ENCODE measurements at regions not wholly inside any gene's neighbourhood (a gene's known extent, or its start where the extent isn't known, plus 50 kb on each side); places are given as distances from the start of the nearest gene placed in this dataset.

DNA sequence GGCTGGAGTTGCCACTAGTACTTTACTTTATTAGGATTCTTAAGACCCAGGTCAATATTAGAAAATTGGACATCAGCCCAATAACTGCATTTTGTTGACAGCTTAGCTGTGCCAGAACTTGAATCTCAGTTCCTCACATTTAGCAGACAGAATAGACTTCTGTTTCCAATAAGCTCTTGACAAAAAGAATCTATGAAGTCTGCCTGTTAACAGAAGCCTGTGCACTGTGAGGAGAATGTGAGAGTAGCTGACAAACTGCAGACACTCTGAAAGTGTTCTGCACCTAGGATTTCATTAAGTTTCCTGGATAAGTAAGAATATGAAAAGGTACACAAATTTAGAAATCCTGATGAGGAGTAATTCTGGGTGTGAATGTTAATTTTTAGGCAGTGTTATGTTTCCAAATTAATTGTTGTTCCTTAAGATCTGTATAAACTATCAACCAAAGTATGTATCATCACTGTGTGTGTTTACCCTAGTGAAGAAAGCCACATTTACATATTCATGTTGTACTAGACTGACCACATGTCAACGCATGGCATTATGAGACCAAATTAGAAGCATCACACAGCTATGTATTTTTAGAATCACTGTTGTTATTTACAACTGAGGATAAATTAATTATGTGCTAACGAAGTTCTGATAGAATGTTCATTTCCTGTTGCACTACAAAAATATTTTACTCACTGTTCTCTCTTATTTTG, 756.4 kb upstream of the IGFBP7 start:
- Histone ChIP-seq H3K4me3 (ENCODE audit: low read length) (no peak overlapping the region), H3K9me3 (replicated peaks; ENCODE audit: low read length) (no peaks in the 10 kb centered on the region), H3K9ac (ENCODE audit: low read depth, low read length) (no peak overlapping the region), H3K36me3 (ENCODE audit: insufficient read depth, low read length) (no peaks in the 10 kb centered on the region), H3K4me1 (ENCODE audit: control insufficient read depth, insufficient read depth, low read length) (no peaks in the 10 kb centered on the region), H3K4me2 (ENCODE audit: low read length) (no peak overlapping the region), H3K27me3 (ENCODE audit: control insufficient read depth, insufficient read depth, low read length) (no peaks in the 10 kb centered on the region)

DNA sequence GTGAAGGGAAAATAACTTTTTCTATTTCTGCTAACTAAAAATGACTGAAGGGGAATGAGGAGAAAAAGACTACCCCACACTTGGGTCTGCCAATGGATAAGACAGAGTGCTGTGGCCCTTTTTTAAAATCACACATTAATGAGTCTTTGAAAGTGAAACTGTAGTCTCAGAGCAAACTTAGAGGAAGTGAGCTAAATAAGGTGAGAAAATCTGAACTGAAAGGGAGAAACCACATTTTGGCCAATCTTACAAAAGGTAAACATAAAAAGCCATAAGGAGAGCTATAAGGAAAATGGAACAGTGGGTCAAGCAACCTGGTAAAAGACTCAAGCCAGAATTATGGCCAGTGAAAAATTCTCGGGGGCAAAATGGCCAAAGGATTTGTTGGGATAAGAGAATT, 755.1 kb upstream of the IGFBP7 start:
- Histone ChIP-seq H3K36me3 (ENCODE audit: insufficient read depth, low read length) (no peaks in the 10 kb centered on the region), H3K9me3 (replicated peaks; ENCODE audit: low read length) (no peaks in the 10 kb centered on the region), H3K9ac (ENCODE audit: low read depth, low read length) (no peak overlapping the region), H3K4me2 (ENCODE audit: low read length) (no peak overlapping the region), H3K4me1 (ENCODE audit: control insufficient read depth, insufficient read depth, low read length) (no peaks in the 10 kb centered on the region), H3K4me3 (ENCODE audit: low read length) (no peak overlapping the region), H3K27me3 (ENCODE audit: control insufficient read depth, insufficient read depth, low read length) (no peaks in the 10 kb centered on the region)

DNA sequence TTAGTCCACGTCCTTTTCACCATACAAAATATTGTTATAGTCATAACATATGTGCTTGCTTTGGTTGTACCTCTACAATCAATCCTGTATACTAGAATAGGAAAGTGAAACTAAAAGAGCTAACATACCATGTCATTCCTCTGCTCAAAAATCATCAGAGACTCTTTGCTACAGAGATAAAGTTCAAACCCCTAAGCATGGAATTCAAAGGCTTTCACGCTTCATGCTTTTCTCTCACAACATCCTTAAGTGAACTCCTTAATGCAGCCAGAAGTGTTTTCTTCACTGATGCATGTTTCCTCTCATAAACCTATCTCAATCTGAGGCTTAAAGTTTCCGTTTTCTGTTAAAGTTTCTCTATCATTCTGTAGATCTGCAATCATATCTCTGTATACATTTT, 744.6 kb upstream of the IGFBP7 start:
- Histone ChIP-seq H3K4me2 (ENCODE audit: low read length) (no peak overlapping the region), H3K4me1 (ENCODE audit: control insufficient read depth, insufficient read depth, low read length) (no peaks in the 10 kb centered on the region), H3K36me3 (ENCODE audit: insufficient read depth, low read length) (no peaks in the 10 kb centered on the region), H3K4me3 (ENCODE audit: low read length) (no peak overlapping the region), H3K9ac (ENCODE audit: low read depth, low read length) (no peak overlapping the region), H3K9me3 (replicated peaks; ENCODE audit: low read length) (no peaks in the 10 kb centered on the region), H3K27me3 (ENCODE audit: control insufficient read depth, insufficient read depth, low read length) (no peaks in the 10 kb centered on the region)

DNA sequence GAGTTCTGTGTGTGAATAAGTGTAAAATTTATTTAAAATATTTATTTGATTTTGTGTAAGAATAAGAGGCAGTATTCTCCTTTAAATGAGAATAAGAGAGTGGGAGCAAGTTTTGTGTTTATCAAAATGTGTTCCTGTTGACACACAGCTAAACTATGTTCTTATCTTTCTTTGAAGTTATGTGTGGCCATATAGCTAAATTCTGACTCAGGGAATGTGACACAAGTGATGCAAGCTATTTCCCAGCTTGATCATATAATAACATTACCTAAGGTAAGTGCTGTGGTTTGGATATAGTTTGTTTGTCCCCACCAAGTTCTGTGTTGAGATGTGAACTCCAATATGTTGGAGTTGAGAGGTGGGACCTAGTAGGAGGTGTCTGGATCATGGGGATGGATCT, 740.0 kb upstream of the IGFBP7 start:
- H3K36me3 ChIP-seq (ENCODE audit: insufficient read depth, low read length) = no peaks in the 10 kb centered on the region
- no peaks in the 10 kb centered on the region for H3K4me1 ChIP-seq (ENCODE audit: control insufficient read depth, insufficient read depth, low read length)
- no peaks in the 10 kb centered on the region for H3K9me3 ChIP-seq (replicated peaks; ENCODE audit: low read length)
- no peaks in the 10 kb centered on the region for H3K27me3 ChIP-seq (ENCODE audit: control insufficient read depth, insufficient read depth, low read length)
- H3K4me2 ChIP-seq (ENCODE audit: low read length) = no peak overlapping the region
- H3K4me3 ChIP-seq (ENCODE audit: low read length) = no peak overlapping the region
- no peak overlapping the region for H3K9ac ChIP-seq (ENCODE audit: low read depth, low read length)

DNA sequence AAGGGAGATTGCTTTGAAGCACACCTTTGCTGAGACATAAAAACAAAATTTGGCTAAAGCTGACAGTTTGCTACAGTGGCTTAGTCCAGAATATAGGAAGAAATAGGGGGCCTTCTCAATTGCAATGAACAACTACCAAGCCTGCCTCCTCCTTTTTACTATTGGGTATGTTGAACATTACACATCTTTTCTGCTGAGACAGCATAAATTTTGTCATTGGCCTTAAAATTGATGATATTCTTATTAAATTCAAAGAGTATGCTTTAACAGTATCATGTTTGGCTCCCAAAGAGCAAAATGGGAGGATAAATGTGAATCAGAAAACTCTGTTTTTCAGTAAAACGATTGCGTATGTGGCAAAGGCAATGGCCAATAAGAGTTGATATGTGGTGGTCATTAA, 721.9 kb upstream of the IGFBP7 start:
- no peaks in the 10 kb centered on the region for H3K27me3 ChIP-seq (ENCODE audit: control insufficient read depth, insufficient read depth, low read length)
- no peaks in the 10 kb centered on the region for H3K9me3 ChIP-seq (replicated peaks; ENCODE audit: low read length)
- no peaks in the 10 kb centered on the region for H3K4me1 ChIP-seq (ENCODE audit: control insufficient read depth, insufficient read depth, low read length)
- H3K4me2 ChIP-seq (ENCODE audit: low read length) = no peak overlapping the region
- H3K4me3 ChIP-seq (ENCODE audit: low read length) = no peak overlapping the region
- H3K36me3 ChIP-seq (ENCODE audit: insufficient read depth, low read length) = no peaks in the 10 kb centered on the region
- no peak overlapping the region for H3K9ac ChIP-seq (ENCODE audit: low read depth, low read length)

DNA sequence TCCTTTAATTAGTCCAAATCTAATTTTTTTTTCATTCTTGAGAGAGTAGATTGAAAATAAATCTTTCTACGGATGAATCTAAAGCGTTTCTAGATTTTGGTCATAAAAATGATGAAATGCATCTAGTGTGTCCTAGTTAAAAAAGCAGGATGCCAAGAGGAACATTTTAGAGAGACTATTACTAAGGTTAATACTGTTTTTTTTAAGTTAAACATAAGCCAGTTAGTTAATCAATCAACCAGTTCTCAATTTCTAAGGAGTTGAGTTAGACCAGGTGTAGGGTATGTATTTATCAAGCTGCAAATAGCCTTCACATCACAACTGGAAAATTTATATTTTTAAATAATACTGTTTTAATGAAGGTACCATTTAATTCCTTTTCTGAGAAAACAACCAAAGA, 679.5 kb upstream of the IGFBP7 start:
- H3K9me3 ChIP-seq (replicated peaks; ENCODE audit: low read length) = no peaks in the 10 kb centered on the region
- H3K9ac ChIP-seq (ENCODE audit: low read depth, low read length) = no peak overlapping the region
- no peaks in the 10 kb centered on the region for H3K4me1 ChIP-seq (ENCODE audit: control insufficient read depth, insufficient read depth, low read length)
- H3K36me3 ChIP-seq (ENCODE audit: insufficient read depth, low read length) = no peaks in the 10 kb centered on the region
- no peak overlapping the region for H3K4me2 ChIP-seq (ENCODE audit: low read length)
- no peak overlapping the region for H3K4me3 ChIP-seq (ENCODE audit: low read length)
- no peaks in the 10 kb centered on the region for H3K27me3 ChIP-seq (ENCODE audit: control insufficient read depth, insufficient read depth, low read length)

DNA sequence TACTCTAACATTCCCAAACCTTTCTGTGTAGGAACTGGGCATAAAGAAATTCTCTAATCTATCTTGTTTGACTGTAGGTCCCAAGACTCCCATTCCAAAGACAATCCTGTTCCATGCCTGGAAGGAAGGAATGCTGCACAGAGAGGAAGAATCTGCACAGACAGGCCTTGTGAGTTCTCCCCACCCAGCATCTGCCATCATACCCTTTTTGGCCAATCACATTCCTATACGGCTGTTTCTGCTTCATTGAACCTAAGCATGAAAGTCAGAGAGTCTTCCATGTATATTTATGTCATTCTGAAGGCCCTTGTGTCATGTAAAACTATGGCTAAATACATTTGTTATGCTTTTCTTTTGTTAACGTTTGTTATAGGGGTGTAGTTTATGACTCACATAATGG, 667.7 kb upstream of the IGFBP7 start:
- Histone ChIP-seq H3K4me3 (ENCODE audit: low read length) (no peak overlapping the region), H3K4me1 (ENCODE audit: control insufficient read depth, insufficient read depth, low read length) (no peaks in the 10 kb centered on the region), H3K27me3 (ENCODE audit: control insufficient read depth, insufficient read depth, low read length) (no peaks in the 10 kb centered on the region), H3K36me3 (ENCODE audit: insufficient read depth, low read length) (no peaks in the 10 kb centered on the region), H3K4me2 (ENCODE audit: low read length) (no peak overlapping the region), H3K9me3 (replicated peaks; ENCODE audit: low read length) (no peaks in the 10 kb centered on the region), H3K9ac (ENCODE audit: low read depth, low read length) (no peak overlapping the region)

DNA sequence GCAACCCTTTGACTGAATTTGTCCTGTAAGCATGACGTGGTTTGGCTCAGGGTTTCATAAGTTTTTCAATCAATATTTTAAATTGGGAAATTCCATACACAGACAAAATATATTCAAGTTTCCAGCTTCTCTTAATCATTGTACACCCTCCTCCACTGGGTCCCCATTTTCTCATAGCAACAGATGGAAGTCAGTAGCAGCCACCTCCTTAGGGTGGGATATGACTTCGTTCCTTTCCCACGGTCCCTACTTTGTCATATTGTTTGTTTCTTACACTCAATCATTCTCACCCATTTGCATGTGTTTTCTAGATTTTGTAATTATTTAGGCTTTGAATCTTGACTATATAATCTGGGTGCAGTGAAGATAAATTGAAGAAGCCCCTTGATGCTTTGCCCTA, 664.5 kb upstream of the IGFBP7 start:
- no peak overlapping the region for H3K9ac ChIP-seq (ENCODE audit: low read depth, low read length)
- no peak overlapping the region for H3K4me3 ChIP-seq (ENCODE audit: low read length)
- no peaks in the 10 kb centered on the region for H3K27me3 ChIP-seq (ENCODE audit: control insufficient read depth, insufficient read depth, low read length)
- H3K36me3 ChIP-seq (ENCODE audit: insufficient read depth, low read length) = no peaks in the 10 kb centered on the region
- H3K9me3 ChIP-seq (replicated peaks; ENCODE audit: low read length) = no peaks in the 10 kb centered on the region
- H3K4me1 ChIP-seq (ENCODE audit: control insufficient read depth, insufficient read depth, low read length) = no peaks in the 10 kb centered on the region
- H3K4me2 ChIP-seq (ENCODE audit: low read length) = no peak overlapping the region

DNA sequence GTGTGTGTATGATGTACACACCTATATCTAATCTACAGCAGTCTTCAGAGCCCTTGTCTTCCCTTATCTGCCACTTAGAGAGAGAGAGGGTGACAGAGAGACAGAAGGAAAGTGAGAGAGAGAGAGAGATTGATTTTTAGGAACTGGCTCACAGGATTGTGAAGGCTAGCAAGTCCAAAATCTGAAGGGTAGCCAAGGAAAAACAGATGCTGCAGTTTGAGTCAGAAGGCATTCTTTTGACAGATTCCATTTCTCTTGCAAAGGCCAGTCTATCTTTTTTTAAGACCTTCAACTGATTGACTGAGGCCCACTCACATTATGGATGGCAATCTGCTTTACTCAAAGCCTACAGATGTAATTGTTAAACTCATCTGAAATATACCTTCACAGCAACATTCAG, 664.0 kb upstream of the IGFBP7 start:
- Histone ChIP-seq H3K9me3 (replicated peaks; ENCODE audit: low read length) (no peaks in the 10 kb centered on the region), H3K27me3 (ENCODE audit: control insufficient read depth, insufficient read depth, low read length) (no peaks in the 10 kb centered on the region), H3K4me3 (ENCODE audit: low read length) (no peak overlapping the region), H3K36me3 (ENCODE audit: insufficient read depth, low read length) (no peaks in the 10 kb centered on the region), H3K4me2 (ENCODE audit: low read length) (no peak overlapping the region), H3K4me1 (ENCODE audit: control insufficient read depth, insufficient read depth, low read length) (no peaks in the 10 kb centered on the region), H3K9ac (ENCODE audit: low read depth, low read length) (no peak overlapping the region)

DNA sequence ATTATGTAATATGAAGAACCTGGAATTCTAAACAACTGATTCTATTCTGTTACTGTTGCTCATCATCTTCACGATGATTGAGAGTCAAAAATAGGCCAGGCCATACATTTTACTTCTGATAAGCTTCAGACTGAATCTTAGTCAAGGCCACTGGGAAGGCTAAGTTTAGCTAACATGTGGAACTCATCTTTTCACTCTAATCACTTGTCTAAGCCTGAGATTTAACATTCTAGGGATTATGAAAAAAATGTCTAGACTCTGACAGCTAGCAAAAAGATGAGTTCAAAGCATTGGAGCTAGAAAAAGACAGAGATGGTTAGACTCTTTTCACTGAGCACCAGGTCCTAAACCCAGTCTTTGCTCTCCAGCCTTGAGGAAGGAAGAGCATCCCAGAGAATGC, 656.2 kb upstream of the IGFBP7 start:
- Histone ChIP-seq H3K4me3 (ENCODE audit: low read length) (no peak overlapping the region), H3K27me3 (ENCODE audit: control insufficient read depth, insufficient read depth, low read length) (no peaks in the 10 kb centered on the region), H3K4me1 (ENCODE audit: control insufficient read depth, insufficient read depth, low read length) (no peaks in the 10 kb centered on the region)

DNA sequence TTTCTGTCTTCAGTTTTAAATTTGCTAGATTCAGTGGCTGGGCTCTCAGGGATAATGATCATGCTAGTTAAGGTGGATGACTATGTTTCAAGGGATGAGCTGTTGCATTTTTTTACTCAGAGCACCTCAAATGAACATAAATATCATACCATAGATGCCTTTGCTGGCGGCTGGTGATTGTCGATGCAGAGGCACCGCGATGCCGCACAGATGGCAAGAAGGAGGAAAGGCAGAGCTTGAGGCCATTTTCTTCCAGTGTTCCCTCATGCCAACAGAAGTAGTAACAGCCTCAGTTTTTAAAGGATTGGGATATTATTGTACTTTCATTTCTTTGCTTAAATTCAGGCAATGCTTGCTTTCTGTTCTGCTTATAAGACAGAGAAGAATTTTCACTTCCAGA, 654.7 kb upstream of the IGFBP7 start:
- H3K36me3 ChIP-seq (ENCODE audit: insufficient read depth, low read length) = no peaks in the 10 kb centered on the region
- H3K4me3 ChIP-seq (ENCODE audit: low read length) = no peak overlapping the region
- H3K9me3 ChIP-seq (replicated peaks; ENCODE audit: low read length) = no peaks in the 10 kb centered on the region
- H3K9ac ChIP-seq (ENCODE audit: low read depth, low read length) = no peak overlapping the region
- H3K27me3 ChIP-seq (ENCODE audit: control insufficient read depth, insufficient read depth, low read length) = no peaks in the 10 kb centered on the region
- no peak overlapping the region for H3K4me2 ChIP-seq (ENCODE audit: low read length)
- no peaks in the 10 kb centered on the region for H3K4me1 ChIP-seq (ENCODE audit: control insufficient read depth, insufficient read depth, low read length)

More for the DNA sequence above, 656.2 kb upstream of the IGFBP7 start:
- no peaks in the 10 kb centered on the region for H3K36me3 ChIP-seq (ENCODE audit: insufficient read depth, low read length)
- H3K4me2 ChIP-seq (ENCODE audit: low read length) = no peak overlapping the region
- H3K9me3 ChIP-seq (replicated peaks; ENCODE audit: low read length) = no peaks in the 10 kb centered on the region
- no peak overlapping the region for H3K9ac ChIP-seq (ENCODE audit: low read depth, low read length)

DNA sequence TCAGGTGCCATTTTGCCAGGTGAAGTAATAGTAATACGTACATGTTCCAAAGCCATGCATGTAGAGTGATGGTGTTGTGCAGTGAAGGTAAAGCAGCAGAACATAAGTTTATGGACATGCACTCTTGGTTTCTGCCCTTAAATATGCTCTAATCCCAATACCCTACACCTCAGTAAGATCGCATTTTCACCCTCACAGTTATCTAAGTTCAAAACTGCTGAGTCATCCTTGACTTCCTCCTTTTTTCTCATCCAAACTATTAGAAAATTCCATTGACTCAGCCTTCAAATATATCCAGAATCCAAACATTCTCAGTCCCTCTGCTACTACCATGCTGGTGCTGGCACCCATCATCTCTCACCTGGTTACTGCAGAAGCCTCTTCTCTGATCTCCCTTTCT, 652.9 kb upstream of the IGFBP7 start:
- Histone ChIP-seq H3K9me3 (replicated peaks; ENCODE audit: low read length) (no peaks in the 10 kb centered on the region), H3K36me3 (ENCODE audit: insufficient read depth, low read length) (no peaks in the 10 kb centered on the region), H3K9ac (ENCODE audit: low read depth, low read length) (no peak overlapping the region), H3K27me3 (ENCODE audit: control insufficient read depth, insufficient read depth, low read length) (no peaks in the 10 kb centered on the region), H3K4me1 (ENCODE audit: control insufficient read depth, insufficient read depth, low read length) (no peaks in the 10 kb centered on the region), H3K4me2 (ENCODE audit: low read length) (no peak overlapping the region), H3K4me3 (ENCODE audit: low read length) (no peak overlapping the region)
